ENCODE measurements at regions not wholly inside any gene's neighbourhood (a gene's known extent, or its start where the extent isn't known, plus 50 kb on each side); places are given as distances from the start of the nearest gene placed in this dataset.

DNA sequence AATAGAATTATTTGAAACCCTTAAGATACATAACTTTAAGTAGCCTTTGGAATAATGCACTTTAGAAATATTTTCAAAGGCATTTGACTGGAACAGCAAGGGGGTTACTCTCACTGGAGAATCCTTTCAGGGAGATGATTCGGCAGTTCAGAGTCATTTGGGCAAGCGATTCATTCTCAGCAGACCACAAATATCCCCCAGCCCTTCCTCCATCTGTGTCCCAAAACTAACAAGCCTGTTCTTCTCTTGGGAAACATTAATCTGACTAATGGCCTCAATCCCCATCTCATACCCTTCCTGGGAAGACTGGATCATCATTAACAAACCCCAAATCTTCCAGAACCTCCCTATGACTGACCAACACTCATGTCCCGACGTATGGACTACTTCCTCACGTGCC is 65.8 kb upstream of the S1PR3 start:
- no peak overlapping the region for H3K4me3 ChIP-seq (ENCODE audit: low read depth, low read length)
- TF ChIP-seq, protein P1, sequence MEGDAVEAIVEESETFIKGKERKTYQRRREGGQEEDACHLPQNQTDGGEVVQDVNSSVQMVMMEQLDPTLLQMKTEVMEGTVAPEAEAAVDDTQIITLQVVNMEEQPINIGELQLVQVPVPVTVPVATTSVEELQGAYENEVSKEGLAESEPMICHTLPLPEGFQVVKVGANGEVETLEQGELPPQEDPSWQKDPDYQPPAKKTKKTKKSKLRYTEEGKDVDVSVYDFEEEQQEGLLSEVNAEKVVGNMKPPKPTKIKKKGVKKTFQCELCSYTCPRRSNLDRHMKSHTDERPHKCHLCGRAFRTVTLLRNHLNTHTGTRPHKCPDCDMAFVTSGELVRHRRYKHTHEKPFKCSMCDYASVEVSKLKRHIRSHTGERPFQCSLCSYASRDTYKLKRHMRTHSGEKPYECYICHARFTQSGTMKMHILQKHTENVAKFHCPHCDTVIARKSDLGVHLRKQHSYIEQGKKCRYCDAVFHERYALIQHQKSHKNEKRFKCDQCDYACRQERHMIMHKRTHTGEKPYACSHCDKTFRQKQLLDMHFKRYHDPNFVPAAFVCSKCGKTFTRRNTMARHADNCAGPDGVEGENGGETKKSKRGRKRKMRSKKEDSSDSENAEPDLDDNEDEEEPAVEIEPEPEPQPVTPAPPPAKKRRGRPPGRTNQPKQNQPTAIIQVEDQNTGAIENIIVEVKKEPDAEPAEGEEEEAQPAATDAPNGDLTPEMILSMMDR (IDR thresholded peaks at IDR 0.05; ENCODE audit: borderline replicate concordance, insufficient read depth, low read depth, low read length) = no peak

DNA sequence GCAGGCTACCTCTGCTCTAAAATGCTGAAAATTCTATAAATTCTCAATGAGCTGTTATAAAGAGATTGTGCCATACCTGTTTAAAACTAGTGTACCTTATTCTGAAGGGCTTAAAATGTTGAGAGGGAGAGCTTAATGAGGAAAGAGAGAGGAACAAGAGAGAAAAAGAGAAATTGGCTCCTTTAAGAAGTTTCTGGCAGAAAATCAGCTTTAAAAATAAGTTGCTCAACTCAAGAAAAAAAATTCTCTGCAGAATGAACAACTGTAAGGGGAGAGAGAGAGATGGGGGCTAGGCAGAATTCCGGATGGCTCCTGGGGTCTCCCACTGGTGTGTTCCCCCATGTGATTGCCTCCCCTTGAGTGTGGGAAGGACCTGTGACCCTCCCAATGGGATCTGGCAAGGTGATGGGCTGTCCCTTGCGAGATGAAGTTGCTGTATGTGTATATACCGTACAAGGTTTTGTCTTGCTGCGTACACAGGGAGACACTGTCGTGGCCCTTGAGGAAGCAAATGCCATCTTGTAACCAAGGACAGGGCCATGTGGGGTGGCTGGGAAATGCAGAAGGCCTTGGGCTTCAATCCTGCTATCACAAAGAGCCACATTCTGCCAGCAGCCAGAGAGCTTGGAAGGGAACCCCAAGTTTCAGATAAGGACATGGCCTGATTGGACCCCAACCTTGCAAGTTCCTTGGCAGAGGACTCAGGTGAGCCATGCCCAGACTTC is 64.3 kb upstream of the S1PR3 start:
- TF ChIP-seq, protein P1 (IDR thresholded peaks at IDR 0.05; ENCODE audit: borderline replicate concordance, insufficient read depth, low read depth, low read length) = no peak
- no peak overlapping the region for H3K4me3 ChIP-seq (ENCODE audit: low read depth, low read length)

DNA sequence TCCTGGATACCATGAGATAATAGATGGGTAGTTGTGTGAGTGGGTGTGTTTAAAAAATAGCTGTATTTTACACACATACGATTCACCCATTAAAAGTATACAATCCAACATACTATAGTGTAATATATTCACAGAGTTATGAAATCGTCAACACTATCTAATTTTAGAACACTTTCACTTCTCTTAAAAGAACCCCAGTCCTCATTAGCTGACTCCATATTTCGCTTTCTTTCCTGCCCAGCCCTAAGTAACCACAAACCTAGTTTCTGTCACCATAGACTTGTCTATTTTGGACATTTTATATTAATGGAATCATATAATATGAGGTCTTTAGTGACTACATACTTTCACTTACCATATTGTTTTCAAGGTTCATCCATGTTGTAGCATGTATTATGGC is 63.8 kb upstream of the S1PR3 start:
- TF ChIP-seq, protein P1 (IDR thresholded peaks at IDR 0.05; ENCODE audit: borderline replicate concordance, insufficient read depth, low read depth, low read length) = no peak
- H3K4me3 ChIP-seq (ENCODE audit: low read depth, low read length) = no peak overlapping the region

DNA sequence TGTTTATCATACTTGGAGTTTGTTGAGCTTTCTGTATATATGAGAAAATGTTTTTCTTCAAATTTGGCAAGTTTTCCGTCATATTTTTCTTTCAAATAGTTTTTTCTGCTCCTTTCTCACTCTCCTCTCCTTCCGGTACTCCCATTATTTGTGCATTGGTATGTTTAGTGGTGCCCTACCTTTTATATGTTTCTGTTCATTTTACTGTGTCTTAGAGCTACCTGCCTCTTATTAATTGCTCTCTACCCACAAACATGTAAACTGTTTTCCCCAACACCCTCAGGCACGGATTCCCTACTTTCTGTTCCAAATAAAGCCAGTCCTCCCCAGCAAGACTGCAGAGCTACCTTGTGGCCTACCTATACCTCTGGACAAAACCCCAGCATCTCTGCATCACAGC is 60.6 kb upstream of the S1PR3 start:
- TF ChIP-seq, protein P1 (IDR thresholded peaks at IDR 0.05; ENCODE audit: borderline replicate concordance, insufficient read depth, low read depth, low read length) = no peak
- no peak overlapping the region for H3K4me3 ChIP-seq (ENCODE audit: low read depth, low read length)

DNA sequence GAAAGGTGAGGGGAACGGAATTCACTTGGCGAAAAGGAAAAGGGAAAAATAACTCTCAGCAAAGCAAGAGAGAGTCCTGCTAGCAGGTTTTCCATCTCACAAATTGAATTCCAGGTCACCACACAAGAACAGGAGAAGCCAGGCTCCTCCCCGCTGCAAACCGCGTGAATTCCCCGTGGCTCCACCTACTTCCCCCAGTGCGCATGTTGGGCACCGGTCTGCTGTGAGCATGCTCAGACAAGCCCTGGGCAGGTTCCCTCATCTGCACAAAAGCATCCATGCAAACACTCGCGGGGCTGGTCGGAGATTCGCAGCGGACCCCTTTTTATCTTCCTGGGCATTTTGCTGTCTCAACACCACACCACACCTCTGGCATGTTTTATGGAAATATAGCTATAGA is 58.5 kb upstream of the S1PR3 start:
- TF ChIP-seq, protein P1 (IDR thresholded peaks at IDR 0.05; ENCODE audit: borderline replicate concordance, insufficient read depth, low read depth, low read length) = no peak
- H3K4me3 ChIP-seq (ENCODE audit: low read depth, low read length) = no peak overlapping the region

DNA sequence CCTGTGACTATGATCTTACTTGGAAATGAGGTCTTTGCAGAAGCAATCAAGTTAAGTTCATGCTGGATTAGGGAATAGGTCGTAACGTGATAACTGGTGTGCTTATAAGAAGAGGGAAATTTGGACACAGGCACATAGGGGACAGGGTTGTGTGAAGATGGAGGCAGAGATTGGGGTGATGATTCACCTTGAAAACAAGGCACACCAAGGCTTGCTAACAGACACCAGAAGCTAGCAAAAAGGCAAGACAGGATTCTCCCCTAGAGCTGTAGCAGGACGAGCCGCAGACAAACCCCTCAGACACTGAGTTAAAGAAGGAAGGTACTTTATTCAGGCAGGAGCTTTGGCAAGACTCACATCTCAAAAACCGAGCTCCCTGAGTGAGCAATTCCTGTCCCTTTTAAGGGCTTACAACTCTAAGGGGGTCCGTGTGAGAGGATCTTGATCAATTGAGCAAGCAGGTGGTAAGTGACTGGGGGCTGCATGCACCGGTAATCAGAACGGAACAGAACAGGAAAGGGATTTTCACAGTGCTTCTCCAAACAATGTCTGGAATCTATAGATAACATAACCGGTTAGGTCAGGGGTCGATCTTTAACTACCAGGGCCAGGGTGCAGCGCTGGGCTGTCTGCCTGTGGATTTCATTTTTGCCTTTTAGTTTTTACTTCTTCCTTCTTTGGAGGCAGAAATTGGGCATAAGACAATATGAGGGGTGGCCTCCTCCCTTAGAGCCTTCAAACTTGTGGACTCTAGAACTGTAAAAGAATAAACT is 57.5 kb upstream of the S1PR3 start:
- no peak overlapping the region for H3K4me3 ChIP-seq (ENCODE audit: low read depth, low read length)
- TF ChIP-seq, protein P1 (IDR thresholded peaks at IDR 0.05; ENCODE audit: borderline replicate concordance, insufficient read depth, low read depth, low read length) = no peak
